ENCODE measurements at regions not wholly inside any gene's neighbourhood (a gene's known extent, or its start where the extent isn't known, plus 50 kb on each side); places are given as distances from the start of the nearest gene placed in this dataset.
"Not testable (repeated sequence)": the region's sequence is repeated elsewhere in the genome, so short reads cannot be mapped to it uniquely, and the experiment has no call there.

DNA sequence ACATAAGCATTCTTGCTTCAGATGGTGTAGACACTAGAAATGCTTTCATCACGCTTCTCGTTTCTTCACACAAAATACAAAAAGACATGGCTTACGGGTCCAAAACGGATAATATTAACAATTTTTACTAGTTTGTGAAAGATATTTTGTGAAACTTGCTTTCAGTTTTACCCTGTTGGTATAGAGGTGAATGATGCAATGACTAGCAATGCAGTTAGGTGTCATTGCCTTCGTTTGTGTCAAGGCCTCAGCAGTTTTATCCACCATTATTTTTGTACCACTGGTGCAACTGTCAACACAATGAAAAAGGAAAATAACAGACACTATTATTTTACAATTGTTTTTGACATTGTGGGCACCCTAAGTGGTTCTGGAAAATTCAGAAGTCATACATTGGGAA lies 323.0 kb downstream of the FLRT2 start:
- H3K36me3 ChIP-seq (ENCODE audit: control insufficient read depth in 2 of 2, insufficient read depth in 2 of 2, low read length in 1 of 2): no peaks in the 10 kb centered on the region
- ATAC-seq: no peak
- no peaks in the 10 kb centered on the region for H3K27me3 ChIP-seq (replicated peaks in 1 of 2; ENCODE audit: control insufficient read depth in 2 of 2, insufficient read depth in 2 of 2, low read length in 1 of 2)
- no peak overlapping the region for H3K27ac ChIP-seq (ENCODE audit: control insufficient read depth, insufficient read depth)
- H3K4me1 ChIP-seq (ENCODE audit: control insufficient read depth, insufficient read depth, low read length): no peaks in the 10 kb centered on the region
- H2AFZ ChIP-seq (ENCODE audit: control insufficient read depth, low read depth, low read length): no peak overlapping the region
- WGBS (ENCODE audit: insufficient coverage, insufficient replicate concordance, low lambda C conversion rate, missing lambda C conversion rate): 21% methylated on average over 5 of the region's 5 CpGs
- no peaks in the 10 kb centered on the region for H3K79me2 ChIP-seq (ENCODE audit: control insufficient read depth, insufficient read depth, low read length)
- SMC1A ChIA-PET (ENCODE audit: uncharacterized antibody, unreplicated experiment): no interaction called here
- TF ChIP-seq STAT1 (conservative IDR thresholded peaks at IDR 0.05): no peak
- no peak for TF ChIP-seq BMI1 (IDR thresholded peaks at IDR 0.05; ENCODE audit: borderline replicate concordance)
- TF ChIP-seq CREM (IDR thresholded peaks at IDR 0.05; ENCODE audit: low read depth): no peak
- H3K9me3 ChIP-seq (replicated peaks; ENCODE audit: control insufficient read depth, insufficient read depth, low read length): no peaks in the 10 kb centered on the region
- CTCF ChIA-PET: interaction anchor here (1.2 kb wide), 1 partner anchor 203 kb away, joined by 3 read pairs; no protein-coding TSS in a partner anchor
- no peak for FAIRE-seq
- no peak for DNase-seq (ENCODE audit: low read depth, low spot score)
- POLR2A ChIA-PET: no interaction called here
- no peak overlapping the region for H3K4me2 ChIP-seq (ENCODE audit: control insufficient read depth, insufficient read depth)
- H3K4me3 ChIP-seq: no peak overlapping the region
- BruUV-seq (replicated peaks): no TSS peak
- in situ Hi-C loops (cut with MboI): no loop called here
- H4K20me1 ChIP-seq (ENCODE audit: control insufficient read depth, insufficient read depth): no peaks in the 10 kb centered on the region
- no peak overlapping the region for H3K9ac ChIP-seq (ENCODE audit: control insufficient read depth, insufficient read depth, low read length)
- RAD21 ChIA-PET (ENCODE audit: unreplicated experiment): no interaction called here
- intact Hi-C loops (cut with micrococcal nuclease; ENCODE audit: unreplicated experiment): no loop called here

DNA sequence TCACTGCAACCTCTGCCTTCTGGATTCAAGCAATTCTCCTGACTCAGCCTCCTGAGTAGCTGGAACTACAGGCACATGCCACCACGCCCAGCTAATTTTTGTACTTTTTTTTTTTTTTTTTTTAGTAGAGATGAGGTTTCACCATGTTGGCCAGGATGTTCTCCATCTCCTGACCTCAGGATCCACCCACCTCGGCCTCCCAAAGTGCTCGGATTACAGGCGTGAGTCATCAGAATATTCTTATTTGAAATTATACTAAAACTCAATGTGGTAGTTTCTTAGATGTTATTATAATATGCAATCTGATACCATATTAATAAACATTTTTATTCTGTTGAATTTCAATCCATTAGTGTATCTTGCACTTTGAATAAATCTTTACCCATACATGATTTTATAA lies 322.2 kb downstream of the FLRT2 start:
- H3K9me3 ChIP-seq (replicated peaks; ENCODE audit: control insufficient read depth, insufficient read depth, low read length); H3K27ac ChIP-seq (ENCODE audit: control insufficient read depth, insufficient read depth); POLR2A ChIA-PET; RAD21 ChIA-PET (ENCODE audit: unreplicated experiment); H4K20me1 ChIP-seq (ENCODE audit: control insufficient read depth, insufficient read depth); H3K27me3 ChIP-seq (replicated peaks in 1 of 2; ENCODE audit: control insufficient read depth in 2 of 2, insufficient read depth in 2 of 2, low read length in 1 of 2); H3K36me3 ChIP-seq (ENCODE audit: control insufficient read depth in 2 of 2, insufficient read depth in 2 of 2, low read length in 1 of 2); H3K4me1 ChIP-seq (ENCODE audit: control insufficient read depth, insufficient read depth, low read length); SMC1A ChIA-PET (ENCODE audit: uncharacterized antibody, unreplicated experiment); H3K79me2 ChIP-seq (ENCODE audit: control insufficient read depth, insufficient read depth, low read length); H2AFZ ChIP-seq (ENCODE audit: control insufficient read depth, low read depth, low read length); FAIRE-seq; H3K9ac ChIP-seq (ENCODE audit: control insufficient read depth, insufficient read depth, low read length); intact Hi-C loops (cut with micrococcal nuclease; ENCODE audit: unreplicated experiment); in situ Hi-C loops (cut with MboI); ATAC-seq; BruUV-seq (replicated peaks); H3K4me2 ChIP-seq (ENCODE audit: control insufficient read depth, insufficient read depth); H3K4me3 ChIP-seq; DNase-seq (ENCODE audit: low read depth, low spot score): not testable (repeated sequence)
- 54% methylated on average over 4 of the region's 4 CpGs for WGBS (ENCODE audit: insufficient coverage, insufficient replicate concordance, low lambda C conversion rate, missing lambda C conversion rate)
- CTCF ChIA-PET: interaction anchor here (1.2 to 1.9 kb wide), 2 partner anchors 15 to 204 kb away, joined by 3 to 5 read pairs; no protein-coding TSS in a partner anchor

DNA sequence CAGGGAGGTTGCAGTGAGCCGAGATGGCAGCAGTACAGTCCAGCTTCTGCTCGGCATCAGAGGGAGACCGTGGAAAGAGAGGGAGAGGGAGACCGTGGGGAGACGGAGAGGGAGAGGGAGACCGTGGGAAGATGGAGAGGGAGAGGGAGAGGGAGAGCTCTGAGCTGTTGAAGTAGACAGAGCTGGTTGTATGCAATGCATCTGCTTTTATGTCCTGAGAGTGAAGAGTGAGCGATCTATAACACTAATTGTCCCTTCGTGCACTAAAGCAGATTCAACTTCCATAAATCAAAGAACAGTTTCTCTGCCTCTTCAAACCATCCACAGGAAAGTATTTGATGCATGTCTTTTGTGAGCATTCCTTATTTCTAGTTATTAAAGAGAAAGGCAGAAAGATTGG lies 300.6 kb downstream of the FLRT2 start:
- DNase-seq (ENCODE audit: low read depth, low spot score); H3K79me2 ChIP-seq (ENCODE audit: control insufficient read depth, insufficient read depth, low read length); H2AFZ ChIP-seq (ENCODE audit: control insufficient read depth, low read depth, low read length); H3K4me1 ChIP-seq (ENCODE audit: control insufficient read depth, insufficient read depth, low read length); H3K36me3 ChIP-seq (ENCODE audit: control insufficient read depth in 2 of 2, insufficient read depth in 2 of 2, low read length in 1 of 2); H3K27ac ChIP-seq (ENCODE audit: control insufficient read depth, insufficient read depth); H4K20me1 ChIP-seq (ENCODE audit: control insufficient read depth, insufficient read depth); H3K4me2 ChIP-seq (ENCODE audit: control insufficient read depth, insufficient read depth); CTCF ChIA-PET; FAIRE-seq; ATAC-seq; H3K9me3 ChIP-seq (replicated peaks; ENCODE audit: control insufficient read depth, insufficient read depth, low read length); in situ Hi-C loops (cut with MboI); BruUV-seq (replicated peaks); POLR2A ChIA-PET; intact Hi-C loops (cut with micrococcal nuclease; ENCODE audit: unreplicated experiment); SMC1A ChIA-PET (ENCODE audit: uncharacterized antibody, unreplicated experiment); RAD21 ChIA-PET (ENCODE audit: unreplicated experiment); H3K4me3 ChIP-seq; H3K27me3 ChIP-seq (replicated peaks in 1 of 2; ENCODE audit: control insufficient read depth in 2 of 2, insufficient read depth in 2 of 2, low read length in 1 of 2); H3K9ac ChIP-seq (ENCODE audit: control insufficient read depth, insufficient read depth, low read length): not testable (repeated sequence)
- WGBS (ENCODE audit: insufficient coverage, insufficient replicate concordance, low lambda C conversion rate, missing lambda C conversion rate): 13% methylated on average over 6 of the region's 8 CpGs

DNA sequence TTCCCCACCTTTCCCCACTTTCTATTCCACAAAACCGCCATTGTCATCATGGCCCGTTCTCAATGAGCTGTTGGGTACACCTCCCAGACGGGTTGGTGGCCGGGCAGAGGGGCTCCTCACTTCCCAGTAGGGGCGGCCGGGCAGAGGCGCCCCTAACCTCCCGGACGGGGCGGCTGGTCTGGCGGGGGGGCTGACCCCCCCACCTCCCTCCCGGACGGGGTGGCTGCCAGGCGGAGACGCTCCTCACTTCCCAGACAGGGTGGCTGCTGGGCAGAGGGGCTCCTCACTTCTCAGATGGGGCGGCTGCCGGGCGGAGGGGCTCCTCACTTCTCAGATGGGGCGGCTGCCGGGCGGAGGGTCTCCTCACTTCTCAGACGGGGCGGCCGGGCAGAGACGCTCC lies 299.7 kb downstream of the FLRT2 start:
- H3K4me2 ChIP-seq (ENCODE audit: control insufficient read depth, insufficient read depth); SMC1A ChIA-PET (ENCODE audit: uncharacterized antibody, unreplicated experiment); H3K27ac ChIP-seq (ENCODE audit: control insufficient read depth, insufficient read depth); CTCF ChIA-PET; ATAC-seq; in situ Hi-C loops (cut with MboI); H3K27me3 ChIP-seq (replicated peaks in 1 of 2; ENCODE audit: control insufficient read depth in 2 of 2, insufficient read depth in 2 of 2, low read length in 1 of 2); FAIRE-seq; BruUV-seq (replicated peaks); H2AFZ ChIP-seq (ENCODE audit: control insufficient read depth, low read depth, low read length); H3K79me2 ChIP-seq (ENCODE audit: control insufficient read depth, insufficient read depth, low read length); H3K4me1 ChIP-seq (ENCODE audit: control insufficient read depth, insufficient read depth, low read length); H3K4me3 ChIP-seq; intact Hi-C loops (cut with micrococcal nuclease; ENCODE audit: unreplicated experiment); H3K9me3 ChIP-seq (replicated peaks; ENCODE audit: control insufficient read depth, insufficient read depth, low read length); RAD21 ChIA-PET (ENCODE audit: unreplicated experiment); H3K36me3 ChIP-seq (ENCODE audit: control insufficient read depth in 2 of 2, insufficient read depth in 2 of 2, low read length in 1 of 2); H3K9ac ChIP-seq (ENCODE audit: control insufficient read depth, insufficient read depth, low read length); H4K20me1 ChIP-seq (ENCODE audit: control insufficient read depth, insufficient read depth); DNase-seq (ENCODE audit: low read depth, low spot score); POLR2A ChIA-PET: not testable (repeated sequence)
- WGBS (ENCODE audit: insufficient coverage, insufficient replicate concordance, low lambda C conversion rate, missing lambda C conversion rate): 89% methylated on average over 9 of the region's 25 CpGs
